HFFc6 (cell line): ENCODE measurements at regions not wholly inside any gene's neighbourhood (a gene's known extent, or its start where the extent isn't known, plus 50 kb on each side); places are given as distances from the start of the nearest gene placed in this dataset.

ENCODE experiments used
- DNase-seq: peaks from one replicate; pipeline ENCODE4 v3.0.0-alpha.2; 2018
- H3K27ac Mint-ChIP-seq: 2 replicates; pipeline ENCODE4 v1.8.0; 2020; ENCODE audit warnings: mild to moderate bottlenecking, mixed read lengths
- H3K27me3 Mint-ChIP-seq: 2 replicates; pipeline ENCODE4 v1.8.0; 2021; ENCODE audit warnings: mild to moderate bottlenecking, moderate library complexity, mixed read lengths; ENCODE audit not compliant: insufficient read depth
- H3K36me3 Mint-ChIP-seq: 2 replicates; pipeline ENCODE4 v1.8.0; 2021; ENCODE audit warnings: low read depth, mixed read lengths
- H3K4me1 Mint-ChIP-seq: 2 replicates; pipeline ENCODE4 v1.8.0; 2020; ENCODE audit warnings: low read depth, mixed read lengths
- H3K4me3 Mint-ChIP-seq: 2 replicates; pipeline ENCODE4 v1.8.0; 2020; ENCODE audit warnings: mild to moderate bottlenecking, moderate library complexity, mixed read lengths
- H3K9me3 Mint-ChIP-seq: 2 replicates; pipeline ENCODE4 v1.8.0; 2020; ENCODE audit warnings: mild to moderate bottlenecking, mixed read lengths
- TF ChIP-seq, protein P1 (sequence below): fragments of 200-600 bp; sonication (generic); IDR thresholded peaks from 2 replicates; pipeline ENCODE4 v1.5.0; 2021; ENCODE audit warnings: antibody characterized with exemption, mild to moderate bottlenecking

DNA sequence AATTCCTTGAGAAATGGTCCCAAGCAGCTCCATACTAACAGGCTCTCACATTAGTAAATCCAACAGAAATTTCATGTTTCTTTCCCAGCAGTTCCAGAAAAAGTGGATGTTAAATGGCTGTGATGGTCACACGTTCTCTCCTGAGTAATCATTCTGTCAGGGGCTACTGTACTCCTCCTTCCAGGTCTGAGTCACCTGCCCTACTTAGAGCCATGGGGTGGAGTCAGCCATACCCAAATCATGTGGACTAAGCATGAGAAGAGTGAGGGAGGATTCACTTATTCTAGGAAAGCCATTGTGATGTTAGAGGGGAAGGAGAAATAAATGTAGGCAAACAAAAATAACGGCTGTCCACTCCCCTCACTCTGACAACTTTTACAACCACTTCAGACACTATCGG lies 547.2 kb downstream of the CSNK1G3 start:
- TF ChIP-seq, protein P1, sequence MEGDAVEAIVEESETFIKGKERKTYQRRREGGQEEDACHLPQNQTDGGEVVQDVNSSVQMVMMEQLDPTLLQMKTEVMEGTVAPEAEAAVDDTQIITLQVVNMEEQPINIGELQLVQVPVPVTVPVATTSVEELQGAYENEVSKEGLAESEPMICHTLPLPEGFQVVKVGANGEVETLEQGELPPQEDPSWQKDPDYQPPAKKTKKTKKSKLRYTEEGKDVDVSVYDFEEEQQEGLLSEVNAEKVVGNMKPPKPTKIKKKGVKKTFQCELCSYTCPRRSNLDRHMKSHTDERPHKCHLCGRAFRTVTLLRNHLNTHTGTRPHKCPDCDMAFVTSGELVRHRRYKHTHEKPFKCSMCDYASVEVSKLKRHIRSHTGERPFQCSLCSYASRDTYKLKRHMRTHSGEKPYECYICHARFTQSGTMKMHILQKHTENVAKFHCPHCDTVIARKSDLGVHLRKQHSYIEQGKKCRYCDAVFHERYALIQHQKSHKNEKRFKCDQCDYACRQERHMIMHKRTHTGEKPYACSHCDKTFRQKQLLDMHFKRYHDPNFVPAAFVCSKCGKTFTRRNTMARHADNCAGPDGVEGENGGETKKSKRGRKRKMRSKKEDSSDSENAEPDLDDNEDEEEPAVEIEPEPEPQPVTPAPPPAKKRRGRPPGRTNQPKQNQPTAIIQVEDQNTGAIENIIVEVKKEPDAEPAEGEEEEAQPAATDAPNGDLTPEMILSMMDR = no peak
- Mint-ChIP-seq H3K9me3 (no peaks in the 10 kb centered on the region), H3K4me1 (no peaks in the 10 kb centered on the region), H3K27ac (no peak overlapping the region), H3K36me3 (no peaks in the 10 kb centered on the region), H3K27me3 (no peaks in the 10 kb centered on the region; the same call in 1 of the 2 replicates), H3K4me3 (no peak overlapping the region)
- DNase-seq = no peak

DNA sequence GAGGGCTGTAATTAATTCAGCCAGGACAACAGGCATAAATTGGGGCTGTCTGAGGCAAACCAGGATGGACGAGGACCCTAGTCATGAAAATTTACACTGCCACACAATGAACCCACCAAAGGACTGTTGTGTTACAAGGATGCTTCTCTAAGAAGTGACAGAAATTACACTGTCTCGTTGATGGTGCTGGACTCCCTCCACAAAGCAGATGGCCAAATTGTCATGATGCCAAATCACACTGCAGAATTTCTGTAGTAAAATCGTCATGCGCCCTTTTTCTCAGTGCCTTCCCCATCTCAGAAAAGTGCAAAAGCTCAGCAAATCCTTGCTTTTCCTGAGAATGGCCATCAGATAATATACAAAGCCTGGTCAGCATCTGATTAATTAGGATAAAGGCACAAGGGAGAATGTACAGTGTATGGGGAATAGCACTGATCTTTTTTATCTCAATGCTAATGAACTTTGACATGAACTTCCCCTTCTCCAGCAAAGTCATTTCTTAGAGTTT lies 545.8 kb downstream of the CSNK1G3 start:
- Mint-ChIP-seq H3K27me3 (no peaks in the 10 kb centered on the region; the same call in 1 of the 2 replicates), H3K4me1 (no peaks in the 10 kb centered on the region), H3K27ac (no peak overlapping the region), H3K4me3 (no peak overlapping the region; the same call in 1 of the 2 replicates), H3K36me3 (no peaks in the 10 kb centered on the region), H3K9me3 (no peaks in the 10 kb centered on the region)
- no peak for DNase-seq
- TF ChIP-seq, protein P1 = no peak

DNA sequence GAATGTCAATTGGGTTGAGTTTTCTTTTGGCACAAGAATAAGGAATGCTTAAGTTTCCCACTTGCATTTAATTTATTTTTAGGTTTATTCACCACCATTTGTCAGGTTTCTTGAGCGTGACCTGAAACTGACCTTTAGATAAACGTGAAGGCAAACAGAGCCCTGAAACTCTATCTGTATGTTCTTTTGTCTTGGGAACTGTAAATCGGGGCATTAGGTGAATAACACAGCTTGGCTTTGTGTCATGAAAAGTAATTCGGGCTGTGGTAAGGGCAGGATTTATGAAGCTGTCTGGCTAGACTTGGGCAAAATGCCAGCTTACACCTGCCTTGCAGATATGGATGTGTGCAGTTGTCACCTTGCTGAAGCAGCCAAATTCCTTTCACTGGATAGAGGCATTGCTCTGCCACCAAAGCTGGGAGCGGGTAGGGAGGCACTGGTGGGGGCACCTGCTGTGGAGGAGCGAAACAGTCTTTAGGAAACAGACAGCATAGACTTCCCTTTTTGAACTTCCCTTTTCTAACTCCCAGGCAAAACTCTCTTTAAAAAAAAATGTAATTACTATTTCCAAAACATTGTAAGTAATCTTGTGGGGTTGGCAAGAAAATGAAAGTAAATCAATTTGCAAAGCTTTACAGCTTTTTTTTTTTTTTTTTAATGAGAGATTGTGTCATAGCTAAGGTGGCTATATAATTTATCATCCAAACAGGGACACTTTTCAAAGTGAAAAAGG lies 545.2 kb downstream of the CSNK1G3 start:
- H3K27ac Mint-ChIP-seq = no peak overlapping the region
- H3K36me3 Mint-ChIP-seq = no peaks in the 10 kb centered on the region
- TF ChIP-seq, protein P1 = no peak
- no peaks in the 10 kb centered on the region for H3K4me1 Mint-ChIP-seq
- no peaks in the 10 kb centered on the region; the same call in 1 of the 2 replicates for H3K27me3 Mint-ChIP-seq
- no peaks in the 10 kb centered on the region for H3K9me3 Mint-ChIP-seq
- no peak for DNase-seq
- peak overlapping the region; percentile 37; the same call in 1 of the 2 replicates for H3K4me3 Mint-ChIP-seq

DNA sequence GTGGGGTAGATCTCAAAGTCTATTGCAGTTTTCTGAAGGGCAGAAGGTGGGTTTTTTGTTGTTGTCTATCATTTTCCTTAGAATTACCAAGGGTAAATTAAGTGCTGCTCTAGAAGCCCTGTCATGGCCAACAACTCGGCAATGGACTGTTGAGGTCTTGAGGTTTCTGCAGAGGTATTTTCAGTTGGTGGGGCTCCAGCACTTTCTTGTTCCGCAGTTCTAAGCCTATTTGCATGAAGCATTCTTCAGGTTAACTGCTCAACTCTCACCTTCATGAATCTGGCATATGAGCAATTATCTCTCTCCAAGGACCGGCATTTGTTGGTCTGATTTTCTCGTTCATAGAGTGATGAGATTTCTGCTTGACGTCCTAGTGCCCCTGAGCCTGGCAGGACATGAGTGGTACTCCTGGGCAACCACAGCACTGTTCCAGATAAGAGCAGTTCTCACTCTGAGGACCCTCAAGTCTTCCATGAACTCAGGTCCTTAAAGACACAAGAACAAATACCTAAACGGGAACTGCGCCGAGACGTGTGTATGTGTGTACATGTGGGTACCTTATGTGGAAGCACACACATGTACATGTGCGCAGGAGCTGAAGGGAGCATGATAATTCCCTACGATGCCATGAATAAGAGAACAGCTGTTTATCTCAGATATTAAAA lies 544.5 kb downstream of the CSNK1G3 start:
- Mint-ChIP-seq H3K36me3 (no peaks in the 10 kb centered on the region), H3K4me1 (no peaks in the 10 kb centered on the region), H3K27ac (no peak overlapping the region), H3K9me3 (no peaks in the 10 kb centered on the region), H3K4me3 (no peak overlapping the region), H3K27me3 (no peaks in the 10 kb centered on the region; the same call in 1 of the 2 replicates)
- TF ChIP-seq, protein P1 = no peak
- no peak for DNase-seq

DNA sequence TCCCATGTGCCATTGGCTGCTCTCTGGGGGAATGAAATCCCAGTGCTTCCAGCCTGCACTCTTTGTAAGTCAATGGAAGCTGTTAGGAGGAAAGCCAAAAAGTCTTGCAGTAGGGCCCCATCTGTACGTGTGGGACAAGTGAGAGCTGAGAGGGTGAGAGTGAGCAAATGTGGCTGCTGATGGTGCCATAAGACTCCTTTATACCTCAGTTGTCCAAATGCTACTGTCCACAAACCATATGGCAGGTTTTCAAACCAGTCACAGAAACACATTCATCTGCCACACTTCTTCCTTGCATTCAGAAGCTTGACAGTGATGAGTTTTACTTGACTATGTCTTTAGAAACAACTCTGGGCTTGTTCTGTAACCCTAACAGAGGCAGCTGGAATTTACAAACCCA lies 543.8 kb downstream of the CSNK1G3 start:
- H3K9me3 Mint-ChIP-seq = no peaks in the 10 kb centered on the region
- H3K36me3 Mint-ChIP-seq = no peaks in the 10 kb centered on the region
- H3K4me3 Mint-ChIP-seq = no peak overlapping the region
- H3K27me3 Mint-ChIP-seq = no peaks in the 10 kb centered on the region; the same call in 1 of the 2 replicates
- no peak for DNase-seq
- H3K27ac Mint-ChIP-seq = no peak overlapping the region
- no peaks in the 10 kb centered on the region for H3K4me1 Mint-ChIP-seq
- TF ChIP-seq, protein P1 = no peak
